GM10266 (cell line): ENCODE measurements at regions not wholly inside any gene's neighbourhood (a gene's known extent, or its start where the extent isn't known, plus 50 kb on each side); places are given as distances from the start of the nearest gene placed in this dataset.

ENCODE experiments used
- DNase-seq: peaks from one replicate; pipeline ENCODE4 v3.0.0; 2012; ENCODE audit errors: extremely low spot score
- TF ChIP-seq, protein P1 (sequence below): IDR thresholded peaks from 2 replicates; pipeline ENCODE4 v1.5.1; 2012; ENCODE audit warnings: mild to moderate bottlenecking, low read depth; ENCODE audit not compliant: control insufficient read depth, insufficient read depth; ENCODE audit errors: missing control alignments

DNA sequence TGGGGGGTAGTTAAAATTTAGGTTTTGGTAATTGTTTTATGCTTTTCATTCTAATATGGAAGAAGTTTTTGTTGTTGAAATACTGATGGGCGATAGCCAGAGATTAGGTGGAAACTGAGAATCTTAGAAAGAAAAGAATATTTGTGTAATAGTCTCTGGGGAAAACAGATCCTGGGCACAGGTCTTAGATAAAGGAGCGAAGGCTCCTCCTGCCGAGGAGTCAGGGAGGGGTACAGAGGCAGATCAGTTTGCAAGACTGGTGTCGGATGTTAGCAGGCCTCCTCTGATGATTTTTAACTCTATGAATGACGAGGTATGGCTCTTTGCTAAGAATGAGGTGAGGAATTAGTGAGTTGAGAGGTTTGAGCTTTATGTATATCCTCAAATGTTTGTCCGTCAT is 339.7 kb downstream of the HGF start:
- no peak for DNase-seq

GRCh38 chr7:81427461-81427860 is 342.4 kb downstream of the HGF start:
- DNase-seq = no peak
- TF ChIP-seq, protein P1, sequence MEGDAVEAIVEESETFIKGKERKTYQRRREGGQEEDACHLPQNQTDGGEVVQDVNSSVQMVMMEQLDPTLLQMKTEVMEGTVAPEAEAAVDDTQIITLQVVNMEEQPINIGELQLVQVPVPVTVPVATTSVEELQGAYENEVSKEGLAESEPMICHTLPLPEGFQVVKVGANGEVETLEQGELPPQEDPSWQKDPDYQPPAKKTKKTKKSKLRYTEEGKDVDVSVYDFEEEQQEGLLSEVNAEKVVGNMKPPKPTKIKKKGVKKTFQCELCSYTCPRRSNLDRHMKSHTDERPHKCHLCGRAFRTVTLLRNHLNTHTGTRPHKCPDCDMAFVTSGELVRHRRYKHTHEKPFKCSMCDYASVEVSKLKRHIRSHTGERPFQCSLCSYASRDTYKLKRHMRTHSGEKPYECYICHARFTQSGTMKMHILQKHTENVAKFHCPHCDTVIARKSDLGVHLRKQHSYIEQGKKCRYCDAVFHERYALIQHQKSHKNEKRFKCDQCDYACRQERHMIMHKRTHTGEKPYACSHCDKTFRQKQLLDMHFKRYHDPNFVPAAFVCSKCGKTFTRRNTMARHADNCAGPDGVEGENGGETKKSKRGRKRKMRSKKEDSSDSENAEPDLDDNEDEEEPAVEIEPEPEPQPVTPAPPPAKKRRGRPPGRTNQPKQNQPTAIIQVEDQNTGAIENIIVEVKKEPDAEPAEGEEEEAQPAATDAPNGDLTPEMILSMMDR = no peak

More for the DNA sequence above, 339.7 kb downstream of the HGF start:
- TF ChIP-seq, protein P1 = no peak

DNA sequence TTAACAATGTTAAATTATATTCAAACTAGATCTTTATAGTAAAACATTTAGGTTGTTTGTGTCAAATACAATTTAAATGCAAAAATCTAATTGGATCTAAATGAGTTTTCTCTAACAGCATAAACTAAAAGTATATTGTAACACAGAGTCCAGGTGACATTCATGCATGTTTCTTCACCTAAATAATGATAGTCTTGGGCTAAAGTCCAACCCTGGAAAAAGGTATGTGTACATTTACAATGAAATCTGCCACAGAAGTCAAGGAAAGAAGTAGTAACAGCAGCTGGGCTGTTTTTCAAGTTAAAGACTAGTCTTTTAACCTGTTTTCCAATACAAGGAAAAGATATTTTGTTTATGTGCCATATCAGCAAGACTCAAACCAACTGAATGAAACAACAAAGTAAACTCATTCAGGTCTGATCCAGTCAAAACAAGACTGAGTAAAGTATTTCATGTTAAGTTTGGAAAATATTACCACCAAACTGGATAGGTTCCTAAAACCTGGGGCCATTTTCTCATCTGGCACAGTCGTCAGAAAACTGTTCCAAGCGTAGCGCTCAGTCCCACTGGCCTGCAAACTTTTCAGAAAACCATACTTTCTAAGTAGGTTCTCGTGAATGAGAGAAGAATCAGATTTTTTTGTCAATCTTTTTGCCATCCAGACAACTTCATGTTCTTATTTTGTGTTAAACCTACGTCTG is 349.2 kb downstream of the HGF start:
- TF ChIP-seq, protein P1 = no peak
- no peak for DNase-seq

DNA sequence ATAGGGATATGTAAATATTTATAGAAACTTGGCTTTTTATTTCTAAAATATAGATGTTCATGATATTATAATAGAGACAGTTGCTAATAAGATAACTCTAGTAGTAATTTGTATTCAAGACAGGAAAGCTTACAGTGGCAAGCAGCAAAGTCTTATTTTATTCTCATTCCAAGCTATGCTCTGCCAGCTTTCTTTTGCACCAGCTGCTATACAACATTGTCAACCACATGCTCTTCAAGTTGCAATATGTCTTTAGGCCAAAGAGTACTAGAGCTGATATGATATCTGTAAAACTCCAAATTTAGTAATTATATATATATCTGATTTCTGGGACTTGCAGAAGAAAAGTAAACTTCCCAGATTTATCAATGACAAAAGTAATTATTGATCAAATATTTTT is 350.1 kb downstream of the HGF start:
- no peak for DNase-seq
- TF ChIP-seq, protein P1 = no peak

DNA sequence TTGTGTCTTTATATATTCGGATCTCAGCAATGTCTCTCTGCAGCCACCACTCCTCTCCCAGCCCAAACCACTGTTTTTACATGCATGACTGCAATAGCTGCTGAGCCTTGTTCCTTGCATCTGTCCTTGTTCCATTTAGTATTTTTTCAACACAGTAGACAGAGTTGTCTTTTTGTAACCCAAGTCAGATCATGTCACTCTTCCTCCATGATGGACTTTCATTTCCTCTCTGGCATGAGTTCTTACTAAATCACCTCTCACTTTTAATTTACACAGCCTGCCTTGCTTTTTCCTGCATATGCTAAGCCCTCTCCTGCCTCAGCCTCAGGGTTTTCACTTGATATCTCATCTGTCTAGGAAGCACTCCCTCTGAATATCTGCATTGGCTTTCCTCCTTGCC is 353.2 kb downstream of the HGF start:
- no peak for DNase-seq
- TF ChIP-seq, protein P1 = no peak

DNA sequence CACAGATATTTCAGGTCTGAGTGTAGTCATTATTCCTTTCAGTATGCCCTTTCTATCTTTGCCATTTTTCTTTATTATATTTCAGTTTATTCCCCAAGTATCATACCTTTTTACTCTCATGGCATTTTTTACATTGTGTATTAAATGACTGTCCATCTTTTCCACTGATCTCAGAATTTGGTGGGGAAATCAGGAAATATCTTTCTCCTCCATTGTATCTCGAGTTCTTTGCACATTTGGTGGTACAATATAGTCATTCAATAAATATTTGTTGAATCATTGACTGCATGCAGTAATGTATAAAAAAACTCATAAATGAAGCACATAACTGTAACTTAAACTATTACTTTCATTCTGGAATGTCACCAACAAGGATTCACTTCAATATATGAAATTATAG is 354.7 kb downstream of the HGF start:
- TF ChIP-seq, protein P1 = no peak
- no peak for DNase-seq

GRCh38 chr7:81414411-81414810 is 355.4 kb downstream of the HGF start:
- DNase-seq = no peak
- TF ChIP-seq, protein P1 = no peak
